ENCODE measurements at regions not wholly inside any gene's neighbourhood (a gene's known extent, or its start where the extent isn't known, plus 50 kb on each side); places are given as distances from the start of the nearest gene placed in this dataset.

DNA sequence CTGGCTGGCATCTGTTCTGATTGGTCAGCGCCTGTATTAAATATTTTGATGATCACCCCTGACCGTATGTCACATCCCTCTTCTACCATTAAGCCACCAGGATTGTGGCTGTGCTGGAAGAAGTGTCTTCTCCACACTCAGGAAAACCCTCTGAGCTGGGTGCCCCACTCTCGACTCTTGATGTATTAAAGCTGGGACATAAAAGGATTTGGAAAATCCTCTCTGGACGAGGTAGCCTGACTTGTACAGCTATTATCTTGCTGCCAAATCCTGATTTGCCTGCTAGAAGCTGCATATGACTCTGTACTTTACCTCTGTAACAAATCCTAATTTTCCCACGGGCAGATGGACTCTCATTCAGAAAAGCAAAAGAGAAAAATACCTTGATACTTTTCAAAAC is 161.0 kb downstream of the SLC28A3 start:
- DNase-seq, result no peak

DNA sequence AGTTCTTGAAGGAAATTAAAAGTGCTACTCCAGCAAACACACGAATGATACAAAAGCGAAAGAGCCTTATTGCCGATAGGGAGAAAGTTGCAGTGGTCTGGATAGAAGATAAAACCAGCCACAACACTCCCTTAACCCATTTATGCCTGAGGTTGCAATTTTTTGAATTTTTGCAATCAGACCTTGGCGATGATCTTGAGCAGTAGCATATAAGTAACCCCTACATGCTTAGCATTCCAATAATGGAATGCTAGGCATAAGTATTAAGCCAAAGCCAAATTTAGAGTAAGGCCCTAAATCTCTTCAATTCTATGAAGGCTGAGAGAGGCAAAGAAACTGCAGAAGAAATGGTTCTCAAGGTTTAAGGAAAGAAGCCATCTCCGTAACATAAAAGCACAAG is 153.5 kb downstream of the SLC28A3 start:
- DNase-seq, result no peak

DNA sequence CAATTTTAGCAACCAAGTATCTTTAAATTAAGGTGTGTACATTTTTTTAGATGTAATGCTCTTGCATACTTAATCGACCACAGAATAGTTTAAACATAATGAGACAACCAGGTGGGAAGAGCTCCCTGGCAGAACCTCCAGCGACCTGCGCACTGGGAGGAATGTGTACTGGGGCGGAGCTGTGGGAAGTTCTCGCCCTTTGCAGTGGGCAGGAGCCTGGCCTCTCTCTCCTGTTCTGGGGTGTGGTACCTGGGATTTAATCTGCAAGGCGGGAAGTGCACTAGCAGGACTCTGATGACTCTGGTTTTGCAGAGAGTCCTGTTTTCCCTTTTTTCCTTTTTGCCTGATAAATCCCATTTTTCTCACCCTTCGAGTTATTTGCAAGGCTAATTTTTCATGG is 150.7 kb downstream of the SLC28A3 start:
- no peak for DNase-seq

GRCh38 chr9:84190411-84190810 is 150.1 kb downstream of the SLC28A3 start:
- no peak for DNase-seq

- no peak for DNase-seq
Observed at GRCh38 chr9:84206801-84207370, 133.7 kb downstream of the SLC28A3 start.

DNA sequence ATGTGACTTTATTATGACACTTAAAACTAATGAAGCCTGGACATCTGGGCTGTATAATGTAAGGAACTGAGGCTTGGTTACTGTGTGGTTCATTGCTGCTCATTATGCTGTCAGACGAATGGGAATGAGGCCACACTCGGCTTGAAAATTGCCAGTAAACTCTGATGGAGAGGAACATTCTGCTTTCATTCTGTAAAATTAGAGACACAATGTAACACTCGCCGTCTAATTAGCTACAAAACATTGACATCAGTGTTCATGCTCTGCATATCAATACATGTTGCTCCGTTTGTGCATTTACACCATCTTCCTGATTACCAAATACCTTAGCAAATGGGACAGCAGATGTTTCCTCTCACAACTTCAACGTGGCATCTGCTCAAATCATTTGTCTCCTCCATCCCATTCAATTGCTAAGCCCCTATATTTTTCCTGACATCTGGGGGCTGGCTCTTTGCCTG is 133.0 kb downstream of the SLC28A3 start:
- DNase-seq, result peak; percentile 56

DNA sequence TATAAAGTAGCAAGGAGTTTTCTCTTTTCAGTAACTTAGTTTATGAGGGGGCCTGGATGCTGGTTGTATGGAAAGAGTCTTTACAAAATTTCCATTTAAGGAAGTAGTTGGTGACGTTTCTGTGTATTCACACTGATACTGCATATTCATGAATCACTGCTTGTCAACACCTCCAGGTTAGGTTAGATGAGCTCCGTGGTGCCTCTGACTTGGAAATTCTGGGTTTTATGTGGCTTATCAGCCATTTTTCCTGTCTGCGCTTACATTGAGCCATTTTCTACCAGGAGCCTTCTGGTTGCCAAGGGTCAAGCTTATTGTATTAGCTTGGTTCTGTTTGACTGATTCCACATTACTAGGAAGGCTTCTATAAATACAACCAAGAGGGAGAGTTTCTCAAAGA is 128.3 kb downstream of the SLC28A3 start:
- DNase-seq, result no peak

DNA sequence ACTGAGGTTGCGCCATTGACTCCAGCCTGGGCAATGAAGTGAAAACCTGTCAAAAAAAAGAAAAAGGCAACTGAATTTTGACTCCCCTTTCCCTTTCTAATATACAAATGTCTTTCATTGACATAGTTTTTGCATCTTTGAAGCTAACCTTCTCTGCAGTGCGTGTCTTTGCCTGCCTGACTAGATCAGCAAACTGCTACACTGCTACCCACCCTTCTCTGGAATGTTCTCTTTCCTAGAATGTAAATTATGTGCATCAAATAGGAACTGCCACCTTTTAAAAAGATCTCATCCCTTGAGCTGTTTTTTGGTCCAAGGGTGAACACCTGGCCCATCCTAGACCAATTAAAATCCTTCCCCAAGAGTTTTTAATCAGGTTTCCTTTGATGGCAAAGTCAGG is 127.6 kb downstream of the SLC28A3 start:
- DNase-seq, result no peak

GRCh38 chr9:84216151-84216550 is 124.4 kb downstream of the SLC28A3 start:
- DNase-seq, result no peak

DNA sequence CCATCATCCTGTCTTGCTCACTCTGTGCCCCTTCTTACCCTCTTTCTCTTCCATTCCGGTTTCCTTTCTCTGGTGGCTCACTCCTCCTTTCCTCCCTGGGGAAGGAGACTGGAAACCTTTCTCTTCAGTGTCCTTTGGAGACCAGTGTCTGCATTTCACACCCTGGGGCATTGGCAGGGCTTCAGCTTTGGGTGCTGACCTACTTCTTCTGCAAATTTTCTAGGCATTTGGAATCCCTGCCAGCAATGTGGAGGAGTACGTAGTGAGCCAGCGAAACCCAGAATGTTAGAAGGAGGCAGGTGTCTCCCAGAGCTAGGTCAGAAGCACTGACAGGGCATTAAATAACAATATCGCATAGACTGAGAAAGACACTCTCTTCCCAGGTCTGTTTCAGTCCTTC is 122.2 kb downstream of the SLC28A3 start:
- no peak for DNase-seq

DNA sequence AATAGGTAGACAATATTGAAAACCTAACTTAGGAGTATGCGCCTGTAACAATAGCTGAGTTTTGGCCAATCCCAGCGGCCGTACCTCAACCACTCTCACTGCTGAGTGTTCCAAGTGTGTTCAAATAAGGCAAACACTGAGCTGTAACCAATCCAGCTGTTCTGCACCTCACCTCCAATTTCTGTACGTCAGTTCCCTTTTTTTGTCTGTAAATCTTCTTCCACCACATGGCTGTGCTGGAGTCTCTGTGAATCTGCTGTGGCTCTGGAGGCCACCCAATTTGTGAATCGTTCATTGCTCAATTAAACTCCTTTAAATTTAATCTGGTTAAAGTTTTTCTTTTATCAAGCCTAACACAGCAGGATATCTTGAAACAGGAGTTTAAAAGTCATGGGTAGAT is 116.3 kb downstream of the SLC28A3 start:
- DNase-seq, result no peak

Measured in NCI-H2171 (cell line).